Trophoblast cell (in vitro differentiated cells and primary cell): ENCODE measurements at regions not wholly inside any gene's neighbourhood (a gene's known extent, or its start where the extent isn't known, plus 50 kb on each side); places are given as distances from the start of the nearest gene placed in this dataset.

Source experiments
- DNase-seq, 2 donors: peaks; one replicate each; pipeline ENCODE4 v3.0.0-alpha.2; 2016
- H2AFZ ChIP-seq: 2 replicates; pipeline ENCODE4 v1.6.1; 2013; ENCODE audit warnings: low read length, moderate library complexity, mild to moderate bottlenecking; ENCODE audit not compliant: insufficient read depth, poor library complexity
- H2AK5ac ChIP-seq: 2 replicates; pipeline ENCODE4 v1.6.1; 2013; ENCODE audit warnings: mild to moderate bottlenecking, low read length
- H2BK120ac ChIP-seq: 2 replicates; pipeline ENCODE4 v1.6.1; 2013; ENCODE audit warnings: low read length, mild to moderate bottlenecking, moderate library complexity; ENCODE audit not compliant: insufficient read depth, poor library complexity
- H2BK12ac ChIP-seq: 2 replicates; pipeline ENCODE4 v1.6.1; 2013; ENCODE audit warnings: mild to moderate bottlenecking, low read length, moderate library complexity
- H2BK5ac ChIP-seq: 2 replicates; pipeline ENCODE4 v1.6.1; 2013; ENCODE audit warnings: low read length, low read depth, moderate library complexity, mild to moderate bottlenecking; ENCODE audit not compliant: poor library complexity
- H3K14ac ChIP-seq: 2 replicates; pipeline ENCODE4 v1.6.1; 2013; ENCODE audit warnings: mild to moderate bottlenecking, low read length
- H3K18ac ChIP-seq: 2 replicates; pipeline ENCODE4 v1.6.1; 2013; ENCODE audit warnings: mild to moderate bottlenecking, low read length
- H3K23ac ChIP-seq: 2 replicates; pipeline ENCODE4 v1.6.1; 2013; ENCODE audit warnings: low read length
- H3K27ac ChIP-seq: 2 replicates; pipeline ENCODE4 v1.5.1; 2013; ENCODE audit warnings: low read depth, mild to moderate bottlenecking, inconsistent platforms, low read length, moderate library complexity
- H3K27me3 ChIP-seq: 2 replicates; pipeline ENCODE4 v1.6.1; 2013; ENCODE audit warnings: inconsistent platforms, mild to moderate bottlenecking, low read length, moderate library complexity; ENCODE audit not compliant: insufficient read depth
- H3K36me3 ChIP-seq, 2 experiments: 1 replicate in 1 of 2; 2 replicates in 1 of 2; pipeline ENCODE4 v1.6.1; 2013; ENCODE audit warnings: low read length in 2 of 2, mild to moderate bottlenecking in 2 of 2, moderate library complexity in 1 of 2; ENCODE audit not compliant: insufficient read depth in 2 of 2, control insufficient read depth in 1 of 2
- H3K4ac ChIP-seq: 2 replicates; pipeline ENCODE4 v1.6.1; 2013; ENCODE audit warnings: low read depth, mild to moderate bottlenecking, low read length, moderate library complexity
- H3K4me1 ChIP-seq, 2 experiments: 1 replicate in 1 of 2; 2 replicates in 1 of 2; pipeline ENCODE4 v1.6.1; 2013; ENCODE audit warnings: low read length in 2 of 2, mild to moderate bottlenecking in 2 of 2, moderate library complexity in 1 of 2; ENCODE audit not compliant: insufficient read depth in 2 of 2, control insufficient read depth in 1 of 2
- H3K4me2 ChIP-seq: 2 replicates; pipeline ENCODE4 v1.6.1; 2013; ENCODE audit warnings: inconsistent platforms, mild to moderate bottlenecking, low read length, moderate library complexity
- H3K4me3 ChIP-seq: 2 replicates; pipeline ENCODE4 v1.5.1; 2013; ENCODE audit warnings: mild to moderate bottlenecking, low read depth, low read length, inconsistent platforms
- H3K79me1 ChIP-seq: one replicate; pipeline ENCODE4 v1.6.1; 2013; ENCODE audit warnings: low read length
- H3K79me2 ChIP-seq: 2 replicates; pipeline ENCODE4 v1.6.1; 2013; ENCODE audit warnings: low read length, mild to moderate bottlenecking; ENCODE audit not compliant: control insufficient read depth, insufficient read depth, poor library complexity
- H3K9ac ChIP-seq: 2 replicates; pipeline ENCODE4 v1.6.1; 2013; ENCODE audit warnings: mild to moderate bottlenecking, low read length
- H3K9me3 ChIP-seq: 2 replicates; pipeline ENCODE4 v1.6.1; 2013; ENCODE audit warnings: low read depth, mild to moderate bottlenecking, control low read depth, inconsistent platforms, low read length; ENCODE audit not compliant: insufficient read depth
- H4K12ac ChIP-seq: 2 replicates; pipeline ENCODE4 v1.6.1; 2013; ENCODE audit warnings: low read depth, mild to moderate bottlenecking, low read length, moderate library complexity
- H4K8ac ChIP-seq: 2 replicates; pipeline ENCODE4 v1.6.1; 2013; ENCODE audit warnings: low read depth, mild to moderate bottlenecking, low read length, moderate library complexity
- H4K91ac ChIP-seq: one replicate; pipeline ENCODE4 v1.6.1; 2013; ENCODE audit warnings: low read depth, mild to moderate bottlenecking, low read length, moderate library complexity
- WGBS: extraction: QIAGEN DNeasy Blood & Tissue Kit; methylation state at CpG from one replicate; pipeline ENCODE4 v1.1.7; 2013; ENCODE audit warnings: missing lambda C conversion rate; ENCODE audit not compliant: insufficient read length, insufficient coverage; ENCODE audit errors: extremely low coverage; 5-methylcytosine and 5-hydroxymethylcytosine counted together

DNA sequence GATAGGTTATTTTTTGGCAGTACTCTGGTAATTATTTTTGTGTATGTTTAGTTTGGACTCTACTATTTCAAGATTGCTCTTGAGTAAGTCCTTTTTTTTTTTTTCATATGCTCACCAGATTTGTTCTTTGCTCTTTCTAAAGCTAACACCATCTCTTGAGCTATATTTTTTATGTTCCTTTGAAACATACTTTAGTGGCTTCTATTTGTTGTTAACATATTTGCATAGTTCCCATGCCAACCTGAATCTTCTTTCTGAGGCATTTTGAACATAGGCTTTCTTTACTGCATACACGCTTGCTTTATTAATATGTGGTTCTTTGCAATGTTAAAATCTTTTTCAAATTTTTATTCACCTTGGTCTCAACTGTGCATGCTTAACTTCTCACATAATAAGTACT, 1644.9 kb downstream of the SUCLG1 start:
- H2BK5ac ChIP-seq, result no peak overlapping the region
- no peaks in the 10 kb centered on the region for H3K36me3 ChIP-seq
- no peak overlapping the region for H3K18ac ChIP-seq
- no peak overlapping the region for H4K91ac ChIP-seq
- H3K27ac ChIP-seq, result no peak overlapping the region
- no peak overlapping the region for H3K4me3 ChIP-seq
- no peak overlapping the region for H2AK5ac ChIP-seq
- H3K14ac ChIP-seq, result no peak overlapping the region
- no peak overlapping the region for H4K12ac ChIP-seq
- H3K4ac ChIP-seq, result no peak overlapping the region
- no peak for DNase-seq
- WGBS, result no CpG with 5 or more reads among the region's 1 CpG
- no peak overlapping the region for H2BK120ac ChIP-seq
- H3K23ac ChIP-seq, result no peak overlapping the region
- no peak overlapping the region for H4K8ac ChIP-seq
- H3K9me3 ChIP-seq, result no peaks in the 10 kb centered on the region
- H3K4me1 ChIP-seq, result no peaks in the 10 kb centered on the region
- H3K27me3 ChIP-seq, result no peaks in the 10 kb centered on the region
- H3K79me1 ChIP-seq, result no peaks in the 10 kb centered on the region
- H3K4me2 ChIP-seq, result no peak overlapping the region
- no peak overlapping the region for H3K9ac ChIP-seq
- H3K79me2 ChIP-seq, result no peaks in the 10 kb centered on the region
- no peak overlapping the region for H2BK12ac ChIP-seq
- H2AFZ ChIP-seq, result no peak overlapping the region

DNA sequence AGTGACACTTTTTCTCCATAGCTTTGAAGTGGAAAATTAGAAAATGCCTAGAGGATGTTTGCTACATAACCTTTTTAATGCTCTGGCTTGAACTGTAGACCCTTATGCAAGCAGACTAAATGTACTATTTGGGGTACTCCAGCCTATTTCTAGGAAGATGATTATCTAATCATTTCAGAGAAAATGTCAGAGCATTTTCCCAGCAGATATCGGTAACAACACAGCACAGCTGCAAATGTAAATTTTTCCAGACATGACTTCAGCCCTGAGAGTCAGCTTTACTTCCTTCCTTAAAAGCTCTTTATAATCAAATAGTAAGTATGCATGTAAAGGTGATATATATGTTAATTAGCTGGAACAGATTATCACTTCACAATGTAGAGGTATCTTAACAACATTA, 1647.1 kb downstream of the SUCLG1 start:
- H3K9me3 ChIP-seq, result no peaks in the 10 kb centered on the region
- no peaks in the 10 kb centered on the region for H3K79me1 ChIP-seq
- H4K91ac ChIP-seq, result no peak overlapping the region
- no peak for DNase-seq
- no peaks in the 10 kb centered on the region for H3K79me2 ChIP-seq
- no peak overlapping the region for H3K18ac ChIP-seq
- no peaks in the 10 kb centered on the region for H3K4me1 ChIP-seq
- H3K4me3 ChIP-seq, result no peak overlapping the region
- no peak overlapping the region for H4K12ac ChIP-seq
- H2BK12ac ChIP-seq, result no peak overlapping the region
- H2AFZ ChIP-seq, result no peak overlapping the region
- no peak overlapping the region for H3K4ac ChIP-seq
- H3K9ac ChIP-seq, result no peak overlapping the region
- whole genome bisulfite sequencing, result no CpG with 5 or more reads among the region's 1 CpG
- no peak overlapping the region for H4K8ac ChIP-seq
- no peak overlapping the region for H2AK5ac ChIP-seq
- H3K36me3 ChIP-seq, result no peaks in the 10 kb centered on the region
- no peak overlapping the region for H3K23ac ChIP-seq
- H2BK120ac ChIP-seq, result no peak overlapping the region
- no peak overlapping the region for H3K27ac ChIP-seq
- H3K14ac ChIP-seq, result no peak overlapping the region
- no peaks in the 10 kb centered on the region for H3K27me3 ChIP-seq
- H2BK5ac ChIP-seq, result no peak overlapping the region
- H3K4me2 ChIP-seq, result no peak overlapping the region

DNA sequence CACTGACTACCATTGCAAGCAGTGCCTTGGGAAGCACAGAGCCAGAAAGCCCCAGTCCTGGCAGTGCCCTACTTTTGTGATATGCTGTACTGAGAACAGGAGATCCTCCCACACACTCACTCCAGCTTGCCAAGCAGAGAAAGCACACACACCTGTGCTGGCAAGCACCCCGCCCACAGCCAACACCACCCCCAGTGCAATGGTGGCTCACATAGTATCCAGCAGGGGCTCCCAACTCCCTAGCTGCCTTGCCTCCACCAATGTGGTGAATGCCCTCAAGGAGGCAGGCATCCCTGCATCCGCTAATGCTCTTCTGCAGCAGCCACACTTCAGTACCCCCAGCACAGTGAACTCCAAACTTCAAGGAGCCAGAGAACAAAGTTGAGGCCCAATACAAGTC, 1655.8 kb downstream of the SUCLG1 start:
- Histone ChIP-seq H4K91ac (no peak overlapping the region), H3K9me3 (peaks cover 3% of the 10 kb centered on the region), H2AK5ac (no peak overlapping the region), H3K27ac (no peak overlapping the region), H3K79me2 (no peaks in the 10 kb centered on the region), H3K4me2 (no peak overlapping the region), H3K4me1 (no peaks in the 10 kb centered on the region), H3K36me3 (no peaks in the 10 kb centered on the region), H2BK120ac (no peak overlapping the region), H4K12ac (no peak overlapping the region), H3K14ac (no peak overlapping the region), H3K23ac (no peak overlapping the region), H3K4ac (no peak overlapping the region), H3K9ac (no peak overlapping the region), H3K27me3 (no peaks in the 10 kb centered on the region), H2BK12ac (no peak overlapping the region), H2AFZ (no peak overlapping the region), H3K79me1 (no peaks in the 10 kb centered on the region), H3K4me3 (no peak overlapping the region), H4K8ac (no peak overlapping the region), H3K18ac (no peak overlapping the region), H2BK5ac (no peak overlapping the region)
- WGBS, result no CpG with 5 or more reads among the region's 2 CpGs
- no peak for DNase-seq

DNA sequence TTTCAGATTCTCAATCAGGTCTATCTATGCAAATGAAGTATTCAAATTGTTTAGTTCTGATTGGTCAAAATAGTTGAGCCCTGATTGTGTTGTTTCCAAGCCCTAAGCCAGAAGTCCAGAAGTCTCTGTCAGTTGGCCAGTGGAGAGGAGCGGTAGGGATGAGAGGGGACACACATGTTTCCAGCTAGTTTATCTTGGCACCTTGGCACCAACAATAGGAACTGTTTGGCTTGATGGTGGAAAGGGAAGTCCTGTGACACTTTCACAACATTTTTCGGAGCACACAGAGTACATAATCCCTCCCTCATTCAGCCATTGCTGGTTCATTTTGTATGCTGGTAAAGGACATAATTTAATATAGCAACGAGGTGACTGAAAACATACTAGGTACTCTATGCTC, 1661.6 kb downstream of the SUCLG1 start:
- no peak overlapping the region for H3K27ac ChIP-seq
- H3K14ac ChIP-seq, result no peak overlapping the region
- no peak overlapping the region for H4K12ac ChIP-seq
- no peaks in the 10 kb centered on the region for H3K79me1 ChIP-seq
- no peaks in the 10 kb centered on the region for H3K27me3 ChIP-seq
- no peak overlapping the region for H4K91ac ChIP-seq
- no peak overlapping the region for H3K4me2 ChIP-seq
- H2AFZ ChIP-seq, result no peak overlapping the region
- WGBS, result no CpG with 5 or more reads among the region's 3 CpGs
- H2BK12ac ChIP-seq, result no peak overlapping the region
- no peak for DNase-seq
- no peak overlapping the region for H2BK5ac ChIP-seq
- no peaks in the 10 kb centered on the region for H3K79me2 ChIP-seq
- H2BK120ac ChIP-seq, result no peak overlapping the region
- H2AK5ac ChIP-seq, result no peak overlapping the region
- H3K18ac ChIP-seq, result no peak overlapping the region
- no peaks in the 10 kb centered on the region for H3K36me3 ChIP-seq
- no peak overlapping the region for H4K8ac ChIP-seq
- no peak overlapping the region for H3K9ac ChIP-seq
- H3K4ac ChIP-seq, result no peak overlapping the region
- H3K9me3 ChIP-seq, result no peaks in the 10 kb centered on the region
- H3K4me3 ChIP-seq, result no peak overlapping the region
- H3K4me1 ChIP-seq, result no peaks in the 10 kb centered on the region
- no peak overlapping the region for H3K23ac ChIP-seq
